B cell (primary cell): ENCODE measurements at regions not wholly inside any gene's neighbourhood (a gene's known extent, or its start where the extent isn't known, plus 50 kb on each side); places are given as distances from the start of the nearest gene placed in this dataset.

Experiments used
- ATAC-seq: fragments of 200-7000 bp; cut with Tn5 transposase; one replicate; pipeline ENCODE4 v1.10.0; 2021; ENCODE audit warnings: low read depth, mild to moderate bottlenecking, moderate number of reproducible peaks, moderate library complexity
- CTCF ChIA-PET: fragments of 350-600 bp; sonication (Branson Sonifier 250); formaldehyde crosslinking; loops from one replicate; lab custom pipeline; 2021; ENCODE audit warnings: antibody characterized with exemption, inconsistent platforms; lab: Charles Lee
- POLR2A ChIA-PET: fragments of 350-600 bp; sonication (Branson Sonifier 250); formaldehyde crosslinking; loops from one replicate; lab custom pipeline; 2021; ENCODE audit warnings: antibody characterized with exemption; lab: Charles Lee
- DNase-seq: peaks from one replicate; pipeline ENCODE4 v3.0.0; 2013
- H2AFZ ChIP-seq: 2 replicates; pipeline ENCODE4 v1.6.1; 2012; ENCODE audit warnings: mild to moderate bottlenecking, low read depth, low read length; ENCODE audit not compliant: insufficient read depth, poor library complexity, severe bottlenecking
- H3K27ac ChIP-seq, 2 donors: 1 replicate in 1 of 2; 2 replicates in 1 of 2; pipeline ENCODE4 v1.5.1; 2012 to 2013; ENCODE audit warnings: low read length in 2 of 2, mild to moderate bottlenecking in 2 of 2, moderate library complexity in 1 of 2
- H3K27me3 ChIP-seq, 4 experiments: fragments of 200-600 bp in 1 of 4; sonication (generic) in 1 of 4; replicated peaks in 1 of 4; 1 replicate in 2 of 4; 2 replicates in 2 of 4; pipeline versions ENCODE4 v1.6.1 to v1.7.0; 2013 to 2016; ENCODE audit warnings: low read length in 3 of 4, mild to moderate bottlenecking in 2 of 4, mixed read lengths in 1 of 4, moderate library complexity in 1 of 4; ENCODE audit not compliant: insufficient read depth in 4 of 4, control insufficient read depth in 3 of 4; ENCODE audit errors: control extremely low read depth in 1 of 4
- H3K36me3 ChIP-seq, 2 experiments: replicated peaks in 1 of 2; 1 replicate in 1 of 2; 2 replicates in 1 of 2; pipeline versions ENCODE4 v1.6.1 to v1.7.1; 2013; ENCODE audit warnings: low read length in 1 of 2; ENCODE audit not compliant: insufficient read depth in 2 of 2, control insufficient read depth in 1 of 2; ENCODE audit errors: control extremely low read depth in 1 of 2, extremely low read depth in 1 of 2
- H3K4me1 ChIP-seq, 2 donors: fragments of 200-600 bp in 1 of 2; sonication (generic) in 1 of 2; 1 replicate in 1 of 2; 2 replicates in 1 of 2; pipeline versions ENCODE4 v1.5.1 to v1.6.1; 2013 to 2017; ENCODE audit warnings: low read length in 2 of 2; ENCODE audit not compliant: control insufficient read depth in 2 of 2, insufficient read depth in 2 of 2
- H3K4me2 ChIP-seq: replicated peaks from 2 replicates; pipeline ENCODE3; 2012; ENCODE audit warnings: mild to moderate bottlenecking, low read depth, low read length; ENCODE audit not compliant: poor library complexity, severe bottlenecking
- H3K4me3 ChIP-seq, 5 experiments: fragments of 200-600 bp in 1 of 5; sonication (generic) in 1 of 5; 1 replicate in 3 of 5; 2 replicates in 2 of 5; pipeline versions ENCODE4 v1.5.1 to v1.7.0; 2011 to 2016; ENCODE audit warnings: low read length in 4 of 5, mild to moderate bottlenecking in 4 of 5, low read depth in 2 of 5, control low read depth in 1 of 5, moderate library complexity in 1 of 5; ENCODE audit not compliant: insufficient read depth in 1 of 5; ENCODE audit errors: control extremely low read depth in 1 of 5, extremely low read depth in 1 of 5
- H3K79me2 ChIP-seq: fragments of 200-600 bp; sonication (generic); one replicate; pipeline ENCODE4 v1.6.0; 2016; ENCODE audit warnings: low read length; ENCODE audit not compliant: control insufficient read depth, insufficient read depth
- H3K9ac ChIP-seq: fragments of 200-600 bp; sonication (generic); 2 replicates; pipeline ENCODE4 v1.6.1; 2017; ENCODE audit warnings: mild to moderate bottlenecking, low read length, moderate library complexity
- H3K9me3 ChIP-seq, 3 donors: one replicate each; pipeline versions ENCODE4 v1.6.1 to v1.7.1; 2013; ENCODE audit warnings: low read length in 2 of 3; ENCODE audit not compliant: control insufficient read depth in 2 of 3, insufficient read depth in 1 of 3; ENCODE audit errors: control extremely low read depth in 1 of 3
- H4K20me1 ChIP-seq: 2 replicates; pipeline ENCODE4 v1.6.0; 2012; ENCODE audit warnings: mild to moderate bottlenecking, low read length; ENCODE audit not compliant: insufficient read depth, control insufficient read depth, poor library complexity, severe bottlenecking
- H3K27ac Mint-ChIP-seq: one replicate; pipeline ENCODE4 v1.8.0; 2021; ENCODE audit warnings: mixed read lengths
- H3K27me3 Mint-ChIP-seq: one replicate; pipeline ENCODE4 v1.8.0; 2021; ENCODE audit warnings: mixed read lengths
- H3K4me1 Mint-ChIP-seq: one replicate; pipeline ENCODE4 v1.8.0; 2021; ENCODE audit warnings: mixed read lengths
- H3K4me3 Mint-ChIP-seq: one replicate; pipeline ENCODE4 v1.8.0; 2021; ENCODE audit warnings: mixed read lengths
- H3K9me3 Mint-ChIP-seq: one replicate; pipeline ENCODE4 v1.8.0; 2022; ENCODE audit warnings: mixed read lengths; ENCODE audit not compliant: insufficient read depth
- EZH2 ChIP-seq: IDR thresholded peaks from 2 replicates; pipeline ENCODE4 v1.6.1; 2012; ENCODE audit warnings: borderline replicate concordance, low read depth, mild to moderate bottlenecking, moderate library complexity, low read length; ENCODE audit not compliant: insufficient read depth, poor library complexity, severe bottlenecking
- WGBS: methylation state at CpG from one replicate; pipeline ENCODE4 v1.1.5; 2013; ENCODE audit warnings: missing lambda C conversion rate; ENCODE audit not compliant: insufficient coverage; 5-methylcytosine and 5-hydroxymethylcytosine counted together
- intact Hi-C: fragments of 100-400 bp; cut with micrococcal nuclease; formaldehyde crosslinking; loops from one replicate; pipeline ENCODE4 v1.10.0; 2022
- TF ChIP-seq, protein P1 (sequence below): fragments of 200-600 bp; IDR thresholded peaks from one replicate; pipeline ENCODE4 v1.8.0; 2022; ENCODE audit warnings: antibody characterized with exemption, mild to moderate bottlenecking

GRCh38 chr7:52462474-52462873 lies 573.0 kb upstream of the POM121L12 start:
- no peak overlapping the region for H3K27ac ChIP-seq
- H3K36me3 ChIP-seq: no peaks in the 10 kb centered on the region
- ChIA-PET CTCF (no interaction called here), POLR2A (no interaction called here)
- DNase-seq: no peak
- H3K9me3 ChIP-seq: peaks cover 0 to 3% (median 0%) of the 10 kb centered on the region in 3 donors
- H3K4me2 ChIP-seq: no peak overlapping the region
- Mint-ChIP-seq H3K4me3 (no peak overlapping the region), H3K4me1 (no peaks in the 10 kb centered on the region), H3K27ac (no peak overlapping the region), H3K9me3 (peaks cover 5% of the 10 kb centered on the region), H3K27me3 (no peaks in the 10 kb centered on the region)
- WGBS: no CpG with 5 or more reads among the region's 3 CpGs
- intact Hi-C loops: no loop called here
- no peak overlapping the region for H3K9ac ChIP-seq
- H3K27me3 ChIP-seq: no peaks in the 10 kb centered on the region
- no peak for ATAC-seq
- TF ChIP-seq EZH2: no peak
- TF ChIP-seq, protein P1, sequence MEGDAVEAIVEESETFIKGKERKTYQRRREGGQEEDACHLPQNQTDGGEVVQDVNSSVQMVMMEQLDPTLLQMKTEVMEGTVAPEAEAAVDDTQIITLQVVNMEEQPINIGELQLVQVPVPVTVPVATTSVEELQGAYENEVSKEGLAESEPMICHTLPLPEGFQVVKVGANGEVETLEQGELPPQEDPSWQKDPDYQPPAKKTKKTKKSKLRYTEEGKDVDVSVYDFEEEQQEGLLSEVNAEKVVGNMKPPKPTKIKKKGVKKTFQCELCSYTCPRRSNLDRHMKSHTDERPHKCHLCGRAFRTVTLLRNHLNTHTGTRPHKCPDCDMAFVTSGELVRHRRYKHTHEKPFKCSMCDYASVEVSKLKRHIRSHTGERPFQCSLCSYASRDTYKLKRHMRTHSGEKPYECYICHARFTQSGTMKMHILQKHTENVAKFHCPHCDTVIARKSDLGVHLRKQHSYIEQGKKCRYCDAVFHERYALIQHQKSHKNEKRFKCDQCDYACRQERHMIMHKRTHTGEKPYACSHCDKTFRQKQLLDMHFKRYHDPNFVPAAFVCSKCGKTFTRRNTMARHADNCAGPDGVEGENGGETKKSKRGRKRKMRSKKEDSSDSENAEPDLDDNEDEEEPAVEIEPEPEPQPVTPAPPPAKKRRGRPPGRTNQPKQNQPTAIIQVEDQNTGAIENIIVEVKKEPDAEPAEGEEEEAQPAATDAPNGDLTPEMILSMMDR: no peak
- H3K79me2 ChIP-seq: no peaks in the 10 kb centered on the region
- H3K4me1 ChIP-seq: no peaks in the 10 kb centered on the region
- no peaks in the 10 kb centered on the region for H4K20me1 ChIP-seq
- H2AFZ ChIP-seq: no peak overlapping the region
- no peak overlapping the region for H3K4me3 ChIP-seq

- H2AFZ ChIP-seq: no peak overlapping the region
- ATAC-seq (no peak), DNase-seq (no peak)
- Mint-ChIP-seq H3K9me3 (peaks cover 8% of the 10 kb centered on the region), H3K4me1 (no peaks in the 10 kb centered on the region), H3K27ac (no peak overlapping the region), H3K27me3 (no peaks in the 10 kb centered on the region), H3K4me3 (no peak overlapping the region)
- WGBS: 92% methylated on average over 8 of the region's 8 CpGs
- H3K36me3 ChIP-seq: no peaks in the 10 kb centered on the region
- TF ChIP-seq, protein P1: no peak
- TF ChIP-seq EZH2: no peak
- ChIA-PET POLR2A (no interaction called here), CTCF (no interaction called here)
- H3K79me2 ChIP-seq: no peaks in the 10 kb centered on the region
- H3K9me3 ChIP-seq: peaks cover 0 to 4% (median 0%) of the 10 kb centered on the region in 3 donors
- H3K27ac ChIP-seq: no peak overlapping the region
- no peaks in the 10 kb centered on the region for H4K20me1 ChIP-seq
- no peak overlapping the region for H3K4me3 ChIP-seq
- H3K27me3 ChIP-seq: no peaks in the 10 kb centered on the region
- intact Hi-C loops: no loop called here
- H3K9ac ChIP-seq: no peak overlapping the region
- no peaks in the 10 kb centered on the region for H3K4me1 ChIP-seq
- H3K4me2 ChIP-seq: no peak overlapping the region
These were observed 579.9 kb upstream of the POM121L12 start for GRCh38 chr7:52455571-52455970.
